ENCODE measurements at regions not wholly inside any gene's neighbourhood (a gene's known extent, or its start where the extent isn't known, plus 50 kb on each side); places are given as distances from the start of the nearest gene placed in this dataset.

DNA sequence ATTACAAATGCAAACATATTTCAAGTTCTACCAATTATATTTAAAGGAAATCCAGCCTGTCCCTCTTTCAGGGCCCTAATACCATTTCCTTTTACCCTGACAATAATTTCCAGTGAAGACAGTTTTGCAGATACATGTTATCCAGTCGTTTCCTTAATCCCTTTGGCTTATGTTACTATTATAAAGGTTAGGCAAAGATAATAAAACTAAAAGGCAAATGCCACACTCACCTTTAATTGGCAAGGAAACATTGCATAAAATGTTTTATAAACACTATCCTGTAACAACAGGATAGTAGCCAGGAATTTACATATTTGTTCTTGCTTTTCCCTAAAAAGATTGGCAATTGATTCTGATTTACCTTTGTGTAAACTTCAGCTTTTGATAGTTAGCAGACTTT is 168.7 kb downstream of the AEBP2 start:
- TF ChIP-seq, protein P1, sequence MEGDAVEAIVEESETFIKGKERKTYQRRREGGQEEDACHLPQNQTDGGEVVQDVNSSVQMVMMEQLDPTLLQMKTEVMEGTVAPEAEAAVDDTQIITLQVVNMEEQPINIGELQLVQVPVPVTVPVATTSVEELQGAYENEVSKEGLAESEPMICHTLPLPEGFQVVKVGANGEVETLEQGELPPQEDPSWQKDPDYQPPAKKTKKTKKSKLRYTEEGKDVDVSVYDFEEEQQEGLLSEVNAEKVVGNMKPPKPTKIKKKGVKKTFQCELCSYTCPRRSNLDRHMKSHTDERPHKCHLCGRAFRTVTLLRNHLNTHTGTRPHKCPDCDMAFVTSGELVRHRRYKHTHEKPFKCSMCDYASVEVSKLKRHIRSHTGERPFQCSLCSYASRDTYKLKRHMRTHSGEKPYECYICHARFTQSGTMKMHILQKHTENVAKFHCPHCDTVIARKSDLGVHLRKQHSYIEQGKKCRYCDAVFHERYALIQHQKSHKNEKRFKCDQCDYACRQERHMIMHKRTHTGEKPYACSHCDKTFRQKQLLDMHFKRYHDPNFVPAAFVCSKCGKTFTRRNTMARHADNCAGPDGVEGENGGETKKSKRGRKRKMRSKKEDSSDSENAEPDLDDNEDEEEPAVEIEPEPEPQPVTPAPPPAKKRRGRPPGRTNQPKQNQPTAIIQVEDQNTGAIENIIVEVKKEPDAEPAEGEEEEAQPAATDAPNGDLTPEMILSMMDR (IDR thresholded peaks at IDR 0.05; ENCODE audit: control extremely low read depth, extremely low read depth, low read depth, missing control alignments): no peak
- ChIA-PET CTCF (no interaction called here), POLR2A (no interaction called here)
- no peak for DNase-seq (ENCODE audit: extremely low spot score)

DNA sequence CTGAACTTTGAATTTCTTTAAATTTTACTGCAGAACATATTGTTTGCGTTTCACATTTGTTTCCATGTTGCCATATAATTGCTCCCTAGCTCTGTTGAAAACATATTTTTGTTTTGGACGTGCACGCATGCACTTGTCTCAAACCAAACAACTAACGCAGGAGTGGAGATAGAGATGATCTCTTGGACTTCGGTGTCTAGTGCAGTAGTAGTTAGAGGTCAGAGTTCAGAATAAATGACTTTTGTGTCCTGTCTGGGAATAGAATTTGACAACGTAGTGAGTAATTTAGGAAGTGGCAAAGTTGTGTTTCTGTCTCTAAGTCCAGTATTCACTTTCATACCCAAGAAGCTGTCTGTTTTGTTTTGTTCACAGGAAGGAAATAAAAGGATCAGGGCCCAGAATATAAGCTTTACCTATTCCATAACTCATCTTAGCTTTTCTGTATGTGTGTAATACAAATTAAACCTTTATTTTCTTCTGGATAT is 173.8 kb downstream of the AEBP2 start:
- ChIA-PET CTCF (interaction anchor here (1.8 kb wide), 1 partner anchor 10 kb away, joined by 4 read pairs; no protein-coding TSS in a partner anchor), POLR2A (no interaction called here)
- DNase-seq (ENCODE audit: extremely low spot score): no peak
- TF ChIP-seq, protein P1 (IDR thresholded peaks at IDR 0.05; ENCODE audit: control extremely low read depth, extremely low read depth, low read depth, missing control alignments): no peak

DNA sequence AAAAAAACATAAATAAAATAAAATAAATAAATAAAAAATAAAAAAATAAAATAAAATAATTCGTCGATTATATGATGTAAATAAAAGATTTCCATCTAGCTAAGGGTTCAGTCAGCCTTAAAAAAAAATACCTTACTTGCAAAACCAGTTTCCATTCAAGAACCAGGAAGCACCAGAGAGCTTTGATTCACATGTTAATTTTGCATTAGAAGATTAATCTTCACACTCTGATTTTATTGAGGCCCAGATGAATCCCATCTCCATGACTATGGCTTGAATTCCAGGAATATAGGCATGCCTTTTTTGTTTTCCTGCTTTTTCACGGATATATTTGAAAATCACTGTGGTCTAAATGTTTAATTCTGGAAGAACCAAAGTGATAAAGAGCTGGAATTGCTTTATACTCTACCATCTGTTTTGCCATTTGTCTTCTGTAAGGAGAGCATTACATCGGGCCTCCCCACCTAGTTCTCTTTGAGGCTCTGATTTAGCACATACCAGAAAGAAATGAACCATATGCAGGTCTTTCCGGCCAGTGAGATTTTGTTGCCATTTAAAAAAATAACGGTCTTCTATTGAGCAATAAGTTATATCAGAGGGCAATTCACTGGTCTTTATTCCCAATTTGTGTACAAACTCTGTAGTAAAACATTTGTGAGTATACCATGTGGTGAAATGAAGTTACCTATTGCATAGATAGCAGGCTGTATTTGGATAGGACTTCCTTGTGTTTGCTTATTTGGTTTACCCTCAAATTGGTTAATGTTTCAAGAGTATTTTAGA is 175.5 kb downstream of the AEBP2 start:
- TF ChIP-seq, protein P1 (IDR thresholded peaks at IDR 0.05; ENCODE audit: control extremely low read depth, extremely low read depth, low read depth, missing control alignments): no peak
- no peak for DNase-seq (ENCODE audit: extremely low spot score)
- ChIA-PET CTCF (interaction anchor here (1.2 to 1.3 kb wide), 2 partner anchors 12 to 16 kb away, joined by 3 read pairs; no protein-coding TSS in a partner anchor), POLR2A (no interaction called here)

DNA sequence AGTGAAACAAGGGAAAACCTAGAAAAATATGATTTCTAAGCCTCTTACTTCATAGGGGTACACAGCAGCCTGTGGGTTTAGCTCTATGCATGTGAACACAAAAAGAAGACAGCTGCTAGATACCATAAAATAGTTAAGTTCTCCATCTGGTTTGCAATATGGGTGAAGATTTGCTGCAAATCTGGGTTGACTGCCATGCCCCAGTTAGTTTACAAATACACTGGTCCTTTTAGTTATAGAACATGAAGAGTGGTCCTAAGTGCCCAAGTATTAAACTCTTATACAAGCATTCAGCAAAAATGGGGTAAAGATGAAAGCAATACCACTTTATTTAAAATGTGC is 176.1 kb downstream of the AEBP2 start:
- CTCF ChIA-PET: no interaction called here
- DNase-seq (ENCODE audit: extremely low spot score): no peak
- POLR2A ChIA-PET: interaction anchor here (0.5 kb wide), 1 partner anchor 813 kb away, joined by 3 read pairs; no protein-coding TSS in a partner anchor
- TF ChIP-seq, protein P1 (IDR thresholded peaks at IDR 0.05; ENCODE audit: control extremely low read depth, extremely low read depth, low read depth, missing control alignments): no peak

DNA sequence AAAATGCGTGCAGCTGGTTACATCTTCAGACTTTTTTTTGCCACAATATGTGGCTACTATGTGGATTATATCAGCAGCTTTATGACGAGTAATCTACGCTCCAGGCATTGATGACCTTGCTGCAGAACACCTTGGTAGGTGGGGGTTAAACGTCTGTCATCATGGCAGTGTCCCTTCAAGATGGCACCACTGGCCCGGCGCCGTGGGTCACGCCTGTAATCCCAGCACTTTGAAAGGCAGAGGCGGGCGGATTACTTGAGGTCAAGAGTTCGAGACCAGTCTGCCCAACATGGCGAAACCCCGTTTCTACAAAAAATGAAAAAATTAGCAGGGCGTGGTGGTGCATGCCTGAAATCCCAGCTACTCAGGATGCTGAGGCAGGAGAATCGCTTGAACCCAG is 177.5 kb downstream of the AEBP2 start:
- ChIA-PET POLR2A (no interaction called here), CTCF (no interaction called here)
- TF ChIP-seq, protein P1 (IDR thresholded peaks at IDR 0.05; ENCODE audit: control extremely low read depth, extremely low read depth, low read depth, missing control alignments): no peak

DNA sequence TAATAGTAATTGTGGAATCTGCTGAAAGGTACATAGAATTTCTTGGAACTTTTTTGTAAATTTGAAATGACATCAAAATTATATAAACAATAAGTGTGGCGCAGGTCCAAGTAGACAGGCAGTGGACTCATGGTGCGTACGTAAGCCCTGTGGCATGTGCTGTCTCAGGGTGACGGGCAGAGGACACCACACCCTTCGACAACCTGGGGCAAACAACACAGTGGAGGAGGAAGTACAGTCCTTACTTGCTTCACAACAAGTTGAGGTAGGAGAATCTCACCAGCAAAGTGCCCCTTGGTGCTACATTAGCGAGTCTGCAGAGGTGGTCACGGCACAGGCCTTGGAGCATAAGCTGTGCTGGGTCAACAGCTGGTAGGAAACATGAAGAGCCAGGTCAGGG is 180.9 kb downstream of the AEBP2 start:
- TF ChIP-seq, protein P1 (IDR thresholded peaks at IDR 0.05; ENCODE audit: control extremely low read depth, extremely low read depth, low read depth, missing control alignments): no peak
- POLR2A ChIA-PET: no interaction called here
- CTCF ChIA-PET: no interaction called here
- no peak for DNase-seq (ENCODE audit: extremely low spot score)

More for the DNA sequence above, 177.5 kb downstream of the AEBP2 start:
- no peak for DNase-seq (ENCODE audit: extremely low spot score)

Measured in GM10248 (cell line).